ENCODE measurements at regions not wholly inside any gene's neighbourhood (a gene's known extent, or its start where the extent isn't known, plus 50 kb on each side); places are given as distances from the start of the nearest gene placed in this dataset.

GRCh38 chr3:40972350-40972749 lies 227.0 kb upstream of the CTNNB1 start:
- TF ChIP-seq CTCF (conservative IDR thresholded peaks at IDR 0.05 in 1 of 2, IDR thresholded peaks at IDR 0.05 in 1 of 2; ENCODE audit: low read depth in 1 of 2, low read length in 2 of 2) (no peak), EZH2 (IDR thresholded peaks at IDR 0.05; ENCODE audit: low read length, missing control alignments) (no peak)

Data from fibroblast of lung (primary cell).